ENCODE measurements at regions not wholly inside any gene's neighbourhood (a gene's known extent, or its start where the extent isn't known, plus 50 kb on each side); places are given as distances from the start of the nearest gene placed in this dataset.

DNA sequence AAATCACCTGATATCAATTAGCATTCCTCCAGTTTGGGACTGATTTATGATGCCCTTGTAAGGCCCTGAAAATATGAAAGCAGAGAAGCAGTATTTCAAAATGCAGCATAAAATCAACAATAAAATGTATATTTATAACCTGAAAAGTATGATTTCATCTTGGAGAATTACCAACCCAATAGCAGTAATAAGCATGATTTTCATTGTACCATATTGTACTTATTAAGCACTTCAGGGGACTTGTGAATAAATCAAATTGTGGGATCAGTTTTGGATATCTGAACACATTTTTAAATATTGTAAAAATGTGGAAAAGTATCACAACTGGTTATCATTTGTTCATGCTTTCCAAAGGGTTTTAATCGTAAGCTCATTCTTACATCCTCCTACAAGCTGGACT is 250.8 kb downstream of the DMRT2 start:
- TF ChIP-seq EP300 (IDR thresholded peaks at IDR 0.05; ENCODE audit: borderline replicate concordance) (no peak), REST (IDR thresholded peaks at IDR 0.05; ENCODE audit: low read depth) (no peak), NFIC (IDR thresholded peaks at IDR 0.05) (no peak), TAF1 (IDR thresholded peaks at IDR 0.05; ENCODE audit: low read depth) (no peak), MAX (IDR thresholded peaks at IDR 0.05) (no peak), CEBPB (IDR thresholded peaks at IDR 0.05) (no peak), ZBTB7A (IDR thresholded peaks at IDR 0.05; ENCODE audit: low read depth) (no peak)
